Activated CD8-positive, alpha-beta T cell treated with anti-CD3 and anti-CD28 coated beads for 36 hours (primary cell): ENCODE measurements at regions not wholly inside any gene's neighbourhood (a gene's known extent, or its start where the extent isn't known, plus 50 kb on each side); places are given as distances from the start of the nearest gene placed in this dataset.

Experiments
- ATAC-seq: fragments of 200-7000 bp; cut with Tn5 transposase; one replicate; pipeline ENCODE4 v1.10.0; 2021; ENCODE audit warnings: mild to moderate bottlenecking, moderate library complexity
- CTCF ChIA-PET: fragments of 350-600 bp; sonication (Branson Sonifier 250); formaldehyde crosslinking; loops from one replicate; lab custom pipeline; 2021; ENCODE audit warnings: antibody characterized with exemption; lab: Charles Lee
- POLR2A ChIA-PET: fragments of 350-600 bp; sonication (Branson Sonifier 250); formaldehyde crosslinking; loops from one replicate; lab custom pipeline; 2021; ENCODE audit warnings: antibody characterized with exemption; lab: Charles Lee
- DNase-seq: peaks from one replicate; pipeline ENCODE4 v3.0.0-alpha.2; 2020
- H3K27ac Mint-ChIP-seq: one replicate; pipeline ENCODE4 v1.8.0; 2021; ENCODE audit warnings: mild to moderate bottlenecking, mixed read lengths
- H3K27me3 Mint-ChIP-seq: one replicate; pipeline ENCODE4 v1.8.0; 2021; ENCODE audit warnings: mixed read lengths
- H3K36me3 Mint-ChIP-seq: one replicate; pipeline ENCODE4 v1.8.0; 2021; ENCODE audit warnings: low read depth, mixed read lengths
- H3K4me1 Mint-ChIP-seq: one replicate; pipeline ENCODE4 v1.8.0; 2021; ENCODE audit warnings: low read depth, mixed read lengths
- H3K4me3 Mint-ChIP-seq: one replicate; pipeline ENCODE4 v1.8.0; 2021; ENCODE audit warnings: mild to moderate bottlenecking, moderate library complexity, mixed read lengths
- H3K9me3 Mint-ChIP-seq: one replicate; pipeline ENCODE4 v1.8.0; 2021; ENCODE audit warnings: mixed read lengths
- CTCF ChIP-seq: fragments of 200-600 bp; IDR thresholded peaks from one replicate; pipeline ENCODE4 v1.8.0; 2022; ENCODE audit warnings: antibody characterized with exemption, mild to moderate bottlenecking
- intact Hi-C: fragments of 100-400 bp; cut with micrococcal nuclease; formaldehyde crosslinking; loops from one replicate; pipeline ENCODE4 v1.10.0; 2022

GRCh38 chr3:166123088-166123487, 285.9 kb upstream of the BCHE start:
- intact Hi-C loops = no loop called here
- ATAC-seq (no peak), DNase-seq (no peak)
- Mint-ChIP-seq H3K36me3 (no peaks in the 10 kb centered on the region), H3K27me3 (no peaks in the 10 kb centered on the region), H3K4me1 (no peaks in the 10 kb centered on the region), H3K27ac (no peak overlapping the region), H3K4me3 (no peak overlapping the region), H3K9me3 (peaks cover 13% of the 10 kb centered on the region)
- no peak for TF ChIP-seq CTCF
- POLR2A ChIA-PET = no interaction called here
- CTCF ChIA-PET = no interaction called here

GRCh38 chr3:166118049-166118448, 280.8 kb upstream of the BCHE start:
- H3K27ac Mint-ChIP-seq = no peak overlapping the region
- no peak for TF ChIP-seq CTCF
- H3K36me3 Mint-ChIP-seq = no peaks in the 10 kb centered on the region
- H3K9me3 Mint-ChIP-seq = peaks cover 9% of the 10 kb centered on the region
- POLR2A ChIA-PET = no interaction called here
- H3K27me3 Mint-ChIP-seq = no peaks in the 10 kb centered on the region
- no peaks in the 10 kb centered on the region for H3K4me1 Mint-ChIP-seq
- intact Hi-C loops = no loop called here
- H3K4me3 Mint-ChIP-seq = no peak overlapping the region
- CTCF ChIA-PET = no interaction called here
- DNase-seq (no peak), ATAC-seq (no peak)

GRCh38 chr3:166114448-166114847, 277.2 kb upstream of the BCHE start:
- CTCF ChIA-PET = no interaction called here
- POLR2A ChIA-PET = no interaction called here
- no peak overlapping the region for H3K4me3 Mint-ChIP-seq
- H3K9me3 Mint-ChIP-seq = peaks cover 8% of the 10 kb centered on the region
- no peaks in the 10 kb centered on the region for H3K27me3 Mint-ChIP-seq
- H3K27ac Mint-ChIP-seq = no peak overlapping the region
- DNase-seq (no peak), ATAC-seq (no peak)
- no peaks in the 10 kb centered on the region for H3K4me1 Mint-ChIP-seq
- intact Hi-C loops = no loop called here
- no peak for TF ChIP-seq CTCF
- no peaks in the 10 kb centered on the region for H3K36me3 Mint-ChIP-seq

GRCh38 chr3:166111562-166111961, 274.3 kb upstream of the BCHE start:
- Mint-ChIP-seq H3K9me3 (peaks cover 6% of the 10 kb centered on the region), H3K36me3 (no peaks in the 10 kb centered on the region), H3K4me1 (no peaks in the 10 kb centered on the region), H3K27me3 (no peaks in the 10 kb centered on the region), H3K4me3 (no peak overlapping the region), H3K27ac (no peak overlapping the region)
- no peak for ATAC-seq
- intact Hi-C loops = no loop called here
- POLR2A ChIA-PET = no interaction called here
- no peak for TF ChIP-seq CTCF
- no peak for DNase-seq
- CTCF ChIA-PET = no interaction called here

- no peaks in the 10 kb centered on the region for H3K36me3 Mint-ChIP-seq
- ATAC-seq (no peak), DNase-seq (no peak)
- ChIA-PET POLR2A (no interaction called here), CTCF (no interaction called here)
- H3K27ac Mint-ChIP-seq = no peak overlapping the region
- H3K27me3 Mint-ChIP-seq = no peaks in the 10 kb centered on the region
- peaks cover 6% of the 10 kb centered on the region for H3K9me3 Mint-ChIP-seq
- intact Hi-C loops = no loop called here
- H3K4me3 Mint-ChIP-seq = no peak overlapping the region
- no peak for TF ChIP-seq CTCF
- H3K4me1 Mint-ChIP-seq = no peaks in the 10 kb centered on the region
Measured at GRCh38 chr3:166110102-166110501, 272.9 kb upstream of the BCHE start.
